ENCODE measurements at regions not wholly inside any gene's neighbourhood (a gene's known extent, or its start where the extent isn't known, plus 50 kb on each side); places are given as distances from the start of the nearest gene placed in this dataset.

DNA sequence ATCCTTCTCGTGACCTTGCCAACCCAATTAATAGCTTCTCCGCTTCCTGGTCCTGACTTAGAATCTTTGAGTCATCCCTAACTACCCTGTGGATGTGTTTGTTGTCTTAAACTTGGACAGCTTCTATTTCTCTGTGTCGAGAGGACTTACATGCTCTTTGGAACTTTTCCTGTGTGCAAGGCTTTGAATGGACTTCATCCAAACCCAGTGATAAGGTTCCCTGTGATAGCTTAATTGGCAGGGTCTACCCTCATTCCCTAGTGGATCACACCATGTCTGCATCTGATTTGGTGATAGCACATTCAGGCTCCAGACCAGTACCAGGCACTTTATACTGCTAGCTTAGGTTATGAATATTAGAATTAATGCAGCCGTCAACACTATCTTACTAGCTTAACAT lies 378.2 kb upstream of the KAZN start:
- ATAC-seq, result peak; percentile 57 to 88
- intact Hi-C loops (cut with DNase I), result no loop called here
- no peak for DNase-seq

DNA sequence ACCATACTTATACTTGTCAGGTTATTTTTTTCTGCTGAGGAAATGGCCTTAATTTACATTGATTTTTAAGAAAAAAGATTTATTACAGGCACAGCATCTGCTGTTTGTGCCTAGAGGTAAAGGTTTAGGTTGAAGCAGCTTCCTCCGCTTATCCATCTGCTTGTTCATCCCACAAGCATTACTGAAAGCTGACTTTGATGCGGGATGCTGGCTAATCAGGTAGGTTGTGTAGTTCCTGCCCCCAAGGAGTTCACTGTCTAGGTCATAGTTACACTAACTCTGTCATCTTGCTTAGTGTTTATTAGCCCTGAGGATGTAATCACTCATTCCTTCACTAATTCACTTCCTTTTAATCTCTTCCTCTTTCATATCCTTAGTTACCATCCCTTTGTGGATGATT lies 377.7 kb upstream of the KAZN start:
- intact Hi-C loops (cut with DNase I), result no loop called here
- DNase-seq (no peak), ATAC-seq (no peak)

DNA sequence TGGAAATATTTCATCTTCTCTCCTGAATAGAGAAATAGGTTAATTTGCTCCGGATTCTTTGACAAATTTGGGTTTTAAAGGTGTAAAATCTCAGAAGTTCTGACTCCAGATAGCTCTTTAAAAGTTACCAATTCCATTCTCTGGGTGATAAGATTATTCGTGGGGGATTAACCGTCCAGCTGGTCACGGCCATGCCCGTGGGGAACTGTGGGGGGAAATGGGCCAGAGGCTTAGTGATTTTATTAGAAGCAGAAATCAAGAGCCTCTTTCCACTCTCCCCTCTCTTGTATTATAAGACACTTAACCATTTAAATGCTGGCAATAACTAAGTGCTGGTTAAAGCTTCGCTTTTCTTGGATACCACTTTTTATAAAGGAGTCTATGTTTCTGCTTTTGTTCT lies 376.4 kb upstream of the KAZN start:
- no peak for DNase-seq
- no peak for ATAC-seq
- intact Hi-C loops (cut with DNase I), result no loop called here

DNA sequence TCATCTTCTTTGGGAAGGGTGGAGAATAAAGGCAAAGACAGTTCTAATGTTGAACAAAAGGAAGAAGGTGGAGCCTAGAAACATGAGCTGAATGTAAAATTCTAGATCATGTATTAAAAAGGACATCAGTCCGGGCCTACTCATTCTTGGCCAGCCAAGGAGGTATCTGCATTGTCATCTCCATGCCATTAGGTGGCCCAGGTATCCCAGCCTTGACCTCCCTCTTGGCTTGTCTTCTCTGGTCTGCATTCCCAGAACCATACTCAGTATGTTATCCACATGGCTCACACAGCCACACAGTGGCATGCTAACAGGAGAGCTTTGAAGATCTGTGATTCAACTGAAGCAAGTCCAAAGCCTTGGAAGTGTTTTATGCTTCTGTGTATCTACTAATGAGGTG lies 369.8 kb upstream of the KAZN start:
- intact Hi-C loops (cut with DNase I), result no loop called here
- DNase-seq, result no peak
- no peak for ATAC-seq

DNA sequence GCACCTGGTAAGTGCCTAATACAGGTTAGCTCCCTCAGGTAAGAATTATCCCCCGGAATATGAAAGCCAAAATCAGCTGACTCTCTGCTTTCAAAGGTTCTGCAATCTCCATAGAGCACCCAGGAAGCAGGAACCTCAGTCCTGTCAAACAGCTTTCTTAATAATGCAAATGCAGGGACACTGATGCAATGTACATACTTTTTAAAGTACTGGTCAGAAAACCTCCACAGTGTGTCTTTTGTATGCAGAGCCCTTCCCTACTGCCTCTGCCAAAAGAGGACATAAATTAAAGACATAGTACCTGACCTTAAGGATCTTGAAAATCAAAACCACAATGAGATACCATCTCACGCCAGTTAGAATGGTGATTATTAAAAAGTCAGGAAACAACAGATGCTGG lies 365.0 kb upstream of the KAZN start:
- DNase-seq, result no peak
- no peak for ATAC-seq
- intact Hi-C loops (cut with DNase I), result no loop called here

GRCh38 chr1:14236097-14236496 lies 362.4 kb upstream of the KAZN start:
- ATAC-seq (no peak), DNase-seq (no peak)
- intact Hi-C loops (cut with DNase I), result no loop called here

- intact Hi-C loops (cut with DNase I), result no loop called here
- DNase-seq (peak; percentile 73), ATAC-seq (peak; percentile 83 to 91)
Measured at GRCh38 chr1:14238472-14239307, 359.8 kb upstream of the KAZN start.

- ATAC-seq (no peak), DNase-seq (no peak)
- intact Hi-C loops (cut with DNase I), result no loop called here
Measured at GRCh38 chr1:14240265-14240664, 358.2 kb upstream of the KAZN start.

DNA sequence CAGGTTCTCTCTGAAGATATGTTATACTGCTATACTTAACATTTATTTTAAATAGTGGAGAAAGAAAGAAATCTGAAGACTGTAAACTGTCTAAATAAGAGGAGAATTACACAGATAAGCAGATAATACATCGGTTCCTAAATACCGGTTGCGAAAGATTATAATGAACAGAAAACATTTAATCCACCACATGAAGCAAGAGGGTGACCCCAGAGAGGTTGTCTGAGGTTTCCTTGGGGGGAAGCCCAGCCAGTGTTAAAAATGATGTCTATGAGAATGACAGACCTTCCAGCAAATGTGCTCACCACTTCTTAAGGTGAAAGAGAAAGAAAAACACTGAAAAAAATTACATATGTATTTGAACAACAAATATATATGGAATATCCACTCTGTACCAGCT lies 356.4 kb upstream of the KAZN start:
- DNase-seq, result no peak
- intact Hi-C loops (cut with DNase I), result no loop called here
- no peak for ATAC-seq

GRCh38 chr1:14242870-14243269 lies 355.6 kb upstream of the KAZN start:
- intact Hi-C loops (cut with DNase I), result no loop called here
- no peak for ATAC-seq
- no peak for DNase-seq

- intact Hi-C loops (cut with DNase I), result no loop called here
- ATAC-seq (no peak), DNase-seq (no peak)
Measured at GRCh38 chr1:14245954-14246353, 352.5 kb upstream of the KAZN start.

DNA sequence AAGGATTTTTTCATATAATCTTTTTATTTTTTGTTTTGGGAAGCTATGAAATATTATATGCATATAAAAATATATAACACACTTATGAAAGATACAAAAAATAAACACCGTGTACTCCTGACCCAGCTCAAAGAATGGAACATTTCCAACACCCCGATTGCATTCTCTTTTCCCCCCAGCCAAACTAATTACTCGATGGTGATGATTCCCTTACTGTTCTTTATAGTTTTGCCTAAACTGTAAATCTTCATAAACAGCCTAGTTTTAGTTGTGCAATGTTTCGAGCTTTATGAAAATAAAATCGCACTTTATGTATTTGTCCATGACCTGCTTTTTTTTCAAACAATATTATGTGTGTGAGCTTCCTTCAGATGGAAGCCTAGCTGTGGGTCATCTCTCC lies 352.0 kb upstream of the KAZN start:
- DNase-seq (no peak), ATAC-seq (no peak)
- intact Hi-C loops (cut with DNase I), result no loop called here

- no peak for ATAC-seq
- DNase-seq, result no peak
- intact Hi-C loops (cut with DNase I), result no loop called here
Measured at GRCh38 chr1:14247666-14248065, 350.8 kb upstream of the KAZN start.

- DNase-seq (no peak), ATAC-seq (no peak)
- intact Hi-C loops (cut with DNase I), result no loop called here
Measured at GRCh38 chr1:14251871-14252270, 346.6 kb upstream of the KAZN start.

- intact Hi-C loops (cut with DNase I), result no loop called here
- no peak for DNase-seq
Measured at GRCh38 chr1:14253676-14254075, 344.8 kb upstream of the KAZN start.

DNA sequence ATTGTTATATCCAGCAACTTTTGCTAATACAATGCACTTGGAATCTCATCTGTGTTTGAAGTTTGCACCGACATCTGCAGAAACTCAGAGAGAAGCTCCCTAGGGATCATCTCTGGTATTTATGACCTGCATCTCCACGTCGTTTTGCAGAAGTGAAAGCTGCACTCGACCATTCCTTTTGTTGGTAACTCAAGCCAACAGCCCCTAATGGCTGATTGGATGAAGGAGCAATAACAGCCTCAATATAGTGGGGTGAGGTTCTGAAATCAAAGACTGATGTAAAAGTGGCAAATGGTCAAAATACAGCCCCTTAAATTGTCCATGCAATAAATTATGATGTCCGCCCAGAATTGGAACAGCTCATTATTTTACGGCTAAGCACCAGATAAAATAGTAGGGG lies 344.2 kb upstream of the KAZN start:
- ATAC-seq (no peak), DNase-seq (no peak)
- intact Hi-C loops (cut with DNase I), result no loop called here

More at GRCh38 chr1:14253676-14254075, 344.8 kb upstream of the KAZN start:
- ATAC-seq, result no peak

DNA sequence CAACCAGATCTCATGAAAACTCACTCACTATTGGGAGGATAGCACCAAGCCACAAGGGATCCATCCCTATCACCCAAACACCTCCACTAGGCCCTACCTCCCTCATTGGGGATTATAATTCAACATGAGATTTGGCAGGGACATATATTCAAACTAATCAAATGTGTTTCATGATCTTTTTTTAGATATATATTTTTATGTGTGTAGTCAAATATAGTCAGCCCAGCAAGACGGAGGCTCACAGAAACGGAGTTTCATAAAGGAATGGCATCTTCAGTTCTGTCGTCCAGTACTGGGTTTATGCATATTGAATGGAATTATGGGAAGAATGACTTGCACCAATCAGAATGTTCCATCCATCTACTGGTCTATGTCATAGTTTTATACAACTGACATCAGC lies 343.3 kb upstream of the KAZN start:
- intact Hi-C loops (cut with DNase I), result no loop called here
- ATAC-seq (no peak), DNase-seq (no peak)

- ATAC-seq, result peak in 1 of 2 donors; percentile 52
- DNase-seq, result no peak
- intact Hi-C loops (cut with DNase I), result no loop called here
Measured at GRCh38 chr1:14255711-14256110, 342.8 kb upstream of the KAZN start.

- DNase-seq (peak; percentile 82), ATAC-seq (peak; percentile 92 to 95)
- intact Hi-C loops (cut with DNase I), result no loop called here
Measured at GRCh38 chr1:14259191-14259757, 339.2 kb upstream of the KAZN start.

GRCh38 chr1:14260480-14260879 lies 338.0 kb upstream of the KAZN start:
- intact Hi-C loops (cut with DNase I), result no loop called here
- no peak for ATAC-seq
- no peak for DNase-seq

- DNase-seq, result no peak
Measured at GRCh38 chr1:14261395-14261794, 337.1 kb upstream of the KAZN start.

More at GRCh38 chr1:14261395-14261794, 337.1 kb upstream of the KAZN start:
- intact Hi-C loops (cut with DNase I), result no loop called here
- no peak for ATAC-seq

Measured in left cardiac atrium (tissue), 4 donors.